Upper lobe of left lung (tissue), 4 donors: ENCODE measurements at regions not wholly inside any gene's neighbourhood (a gene's known extent, or its start where the extent isn't known, plus 50 kb on each side); places are given as distances from the start of the nearest gene placed in this dataset.

Experiments used
- EP300 ChIP-seq, 4 donors: sonication (generic); formaldehyde crosslinking; IDR thresholded peaks; one replicate each; pipeline ENCODE4 v1.5.1; 2017; ENCODE audit warnings: antibody characterized with exemption in 4 of 4, control low read depth in 2 of 4
- POLR2A ChIP-seq, 4 donors: fragments of 450-650 bp; IDR thresholded peaks; one replicate each; pipeline ENCODE4 v1.5.1; 2016 to 2017; ENCODE audit warnings: antibody characterized with exemption in 4 of 4, mild to moderate bottlenecking in 2 of 4
- POLR2AphosphoS5 ChIP-seq, 2 donors: sonication (generic); formaldehyde crosslinking; IDR thresholded peaks; one replicate each; pipeline ENCODE4 v1.5.1; 2017; ENCODE audit warnings: antibody characterized with exemption in 2 of 2
- TF ChIP-seq, protein P1 (sequence below), 6 experiments: fragments of 450-650 bp in 4 of 6; fragments of 200-600 bp in 2 of 6; sonication (generic) in 2 of 6; IDR thresholded peaks; one replicate each; pipeline ENCODE4 v1.5.1; 2016 to 2019; ENCODE audit warnings: antibody characterized with exemption in 6 of 6

DNA sequence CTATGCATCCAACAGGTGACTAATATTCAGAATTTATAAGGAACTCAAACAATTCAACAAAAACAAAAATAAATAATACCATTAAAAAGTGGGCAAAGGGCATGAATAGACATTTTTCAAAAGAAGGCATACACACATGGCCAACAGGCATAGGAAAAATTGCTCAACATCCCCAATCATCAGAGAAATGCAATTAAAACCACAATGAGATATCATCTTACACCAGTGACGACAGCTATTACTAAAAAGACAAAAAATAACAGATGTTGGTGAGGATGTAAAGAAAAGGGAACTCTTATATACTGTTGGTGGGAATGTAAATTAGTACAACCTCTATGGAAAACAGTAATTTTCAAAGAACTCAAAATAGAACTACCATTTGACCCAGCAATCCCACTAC is 250.4 kb upstream of the N4BP1 start:
- TF ChIP-seq, protein P1, sequence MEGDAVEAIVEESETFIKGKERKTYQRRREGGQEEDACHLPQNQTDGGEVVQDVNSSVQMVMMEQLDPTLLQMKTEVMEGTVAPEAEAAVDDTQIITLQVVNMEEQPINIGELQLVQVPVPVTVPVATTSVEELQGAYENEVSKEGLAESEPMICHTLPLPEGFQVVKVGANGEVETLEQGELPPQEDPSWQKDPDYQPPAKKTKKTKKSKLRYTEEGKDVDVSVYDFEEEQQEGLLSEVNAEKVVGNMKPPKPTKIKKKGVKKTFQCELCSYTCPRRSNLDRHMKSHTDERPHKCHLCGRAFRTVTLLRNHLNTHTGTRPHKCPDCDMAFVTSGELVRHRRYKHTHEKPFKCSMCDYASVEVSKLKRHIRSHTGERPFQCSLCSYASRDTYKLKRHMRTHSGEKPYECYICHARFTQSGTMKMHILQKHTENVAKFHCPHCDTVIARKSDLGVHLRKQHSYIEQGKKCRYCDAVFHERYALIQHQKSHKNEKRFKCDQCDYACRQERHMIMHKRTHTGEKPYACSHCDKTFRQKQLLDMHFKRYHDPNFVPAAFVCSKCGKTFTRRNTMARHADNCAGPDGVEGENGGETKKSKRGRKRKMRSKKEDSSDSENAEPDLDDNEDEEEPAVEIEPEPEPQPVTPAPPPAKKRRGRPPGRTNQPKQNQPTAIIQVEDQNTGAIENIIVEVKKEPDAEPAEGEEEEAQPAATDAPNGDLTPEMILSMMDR (IDR thresholded peaks at IDR 0.05) = no peak
- TF ChIP-seq POLR2A (IDR thresholded peaks at IDR 0.05) (no peak), POLR2AphosphoS5 (IDR thresholded peaks at IDR 0.05) (no peak), EP300 (IDR thresholded peaks at IDR 0.05) (no peak)
